Prostate gland (tissue), 2 donors: ENCODE measurements at regions not wholly inside any gene's neighbourhood (a gene's known extent, or its start where the extent isn't known, plus 50 kb on each side); places are given as distances from the start of the nearest gene placed in this dataset.

Experiments used
- CTCF ChIP-seq, 4 experiments: fragments of 200-600 bp in 2 of 4; fragments of 450-650 bp in 2 of 4; sonication (generic) in 2 of 4; IDR thresholded peaks; 1 replicate in 3 of 4; 2 replicates in 1 of 4; pipeline ENCODE4 v1.5.1; 2016 to 2019; ENCODE audit warnings: antibody characterized with exemption in 4 of 4, mild to moderate bottlenecking in 2 of 4, moderate library complexity in 2 of 4
- POLR2A ChIP-seq: fragments of 450-650 bp; IDR thresholded peaks from one replicate; pipeline ENCODE4 v1.6.1; 2016; ENCODE audit warnings: antibody characterized with exemption, mild to moderate bottlenecking
- POLR2AphosphoS5 ChIP-seq: sonication (generic); formaldehyde crosslinking; IDR thresholded peaks from one replicate; pipeline ENCODE4 v1.6.1; 2017; ENCODE audit warnings: antibody characterized with exemption

- TF ChIP-seq CTCF (IDR thresholded peaks at IDR 0.05): no peak
- no peak for TF ChIP-seq POLR2AphosphoS5
- no peak for TF ChIP-seq POLR2A
These were observed 82.6 kb upstream of the ELMO1 start for GRCh38 chr7:37531225-37531624.
